ENCODE measurements at regions not wholly inside any gene's neighbourhood (a gene's known extent, or its start where the extent isn't known, plus 50 kb on each side); places are given as distances from the start of the nearest gene placed in this dataset.

GRCh38 chr5:114999176-114999575, 170.5 kb downstream of the TRIM36 start:
- TF ChIP-seq GABPB2 (CRISPR knock-in tag; conservative IDR thresholded peaks at IDR 0.05) (no peak), MGA (IDR thresholded peaks at IDR 0.05) (no peak), POLR2A (conservative IDR thresholded peaks at IDR 0.05) (no peak), YY1 (IDR thresholded peaks at IDR 0.05; ENCODE audit: borderline replicate concordance in 1 of 3, control insufficient read depth in 1 of 3, extremely low read depth in 1 of 3, insufficient read depth in 3 of 3, insufficient read length in 1 of 3, insufficient replicate concordance in 2 of 3, low read depth in 1 of 3, low read length in 2 of 3) (no peak)

Data from K562 (cell line).